HEK293T (cell line): ENCODE measurements at regions not wholly inside any gene's neighbourhood (a gene's known extent, or its start where the extent isn't known, plus 50 kb on each side); places are given as distances from the start of the nearest gene placed in this dataset.

Experiments used
- ARNT ChIP-seq: fragments of 450-650 bp; IDR thresholded peaks from 2 replicates; pipeline ENCODE4 v1.6.1; 2017; ENCODE audit warnings: mild to moderate bottlenecking
- BHLHE40 ChIP-seq: fragments of 450-650 bp; IDR thresholded peaks from 2 replicates; pipeline ENCODE4 v1.6.1; 2016; ENCODE audit warnings: mild to moderate bottlenecking, moderate library complexity, borderline replicate concordance
- ELF4 ChIP-seq: fragments of 450-650 bp; IDR thresholded peaks from 2 replicates; pipeline ENCODE4 v1.6.1; 2017; ENCODE audit warnings: antibody characterized with exemption
- FOXM1 ChIP-seq: fragments of 450-650 bp; IDR thresholded peaks from 2 replicates; pipeline ENCODE4 v1.6.1; 2017; ENCODE audit warnings: mild to moderate bottlenecking, borderline replicate concordance
- L3MBTL2 ChIP-seq: fragments of 450-650 bp; conservative IDR thresholded peaks from 2 replicates; pipeline ENCODE4 v1.6.1; 2016; ENCODE audit warnings: mild to moderate bottlenecking
- NFRKB ChIP-seq: fragments of 450-650 bp; IDR thresholded peaks from 2 replicates; pipeline ENCODE4 v1.6.1; 2016; ENCODE audit warnings: mild to moderate bottlenecking, moderate library complexity
- ZNF384 ChIP-seq: fragments of 450-650 bp; IDR thresholded peaks from 2 replicates; pipeline ENCODE4 v1.6.1; 2016

DNA sequence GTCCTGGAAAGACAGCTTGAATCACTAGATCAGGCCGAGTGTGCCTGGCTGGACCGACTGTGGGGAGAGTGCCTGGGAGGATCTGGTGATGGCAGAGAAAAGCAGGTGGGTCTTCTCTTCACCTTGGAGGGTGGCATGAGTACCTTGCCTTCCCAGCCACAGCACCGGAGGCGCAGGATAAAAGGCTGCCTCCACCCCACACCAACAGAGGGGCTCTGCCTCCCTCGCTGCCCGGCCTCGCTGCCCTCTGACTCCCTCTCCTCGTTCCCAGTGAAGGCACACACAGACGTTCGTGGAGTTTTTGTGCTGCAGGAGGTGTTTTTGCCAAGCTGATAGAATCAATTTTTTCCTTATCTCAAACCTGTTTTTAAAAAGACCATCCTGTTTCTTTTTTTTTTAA is 71.4 kb upstream of the HAAO start:
- TF ChIP-seq FOXM1 (no peak), ZNF384 (no peak), BHLHE40 (no peak), L3MBTL2 (no peak), NFRKB (no peak), ELF4 (no peak), ARNT (no peak)
